OCI-LY3 (cell line): ENCODE measurements at regions not wholly inside any gene's neighbourhood (a gene's known extent, or its start where the extent isn't known, plus 50 kb on each side); places are given as distances from the start of the nearest gene placed in this dataset.

Source experiments
- H2AFZ ChIP-seq: fragments of 200-600, 300-600 bp; shearing (Covaris generic); 2 replicates; pipeline ENCODE4 v1.6.0; 2014; ENCODE audit warnings: antibody characterized with exemption, low read depth, low read length
- H3K27ac ChIP-seq: fragments of 200-600, 300-600 bp; sonication (generic); 2 replicates; pipeline ENCODE4 v1.5.1; 2014; ENCODE audit warnings: mild to moderate bottlenecking, low read length, moderate library complexity, mixed read lengths
- H3K27me3 ChIP-seq: fragments of 200-600, 300-600 bp; sonication (generic); 2 replicates; pipeline ENCODE4 v1.6.1; 2014; ENCODE audit warnings: low read depth, low read length, mixed read lengths
- H3K36me3 ChIP-seq: fragments of 200-600, 300-600 bp; sonication (generic); replicated peaks from 2 replicates; pipeline ENCODE3; 2014; ENCODE audit warnings: low read depth, low read length, mixed read lengths
- H3K4me1 ChIP-seq: fragments of 300-600, 200-600 bp; sonication (generic); 2 replicates; pipeline ENCODE4 v1.6.1; 2014; ENCODE audit warnings: low read length, mixed read lengths
- H3K4me2 ChIP-seq: fragments of 200-600, 300-600 bp; sonication (generic); 2 replicates; pipeline ENCODE4 v1.6.1; 2014; ENCODE audit warnings: low read length, mixed read lengths
- H3K4me3 ChIP-seq: fragments of 300-600, 200-600 bp; sonication (generic); 2 replicates; pipeline ENCODE4 v1.5.1; 2014; ENCODE audit warnings: antibody characterized with exemption, mild to moderate bottlenecking, low read length, moderate library complexity
- H3K79me2 ChIP-seq: fragments of 300-600, 200-600 bp; shearing (Covaris generic); 2 replicates; pipeline ENCODE4 v1.6.1; 2014; ENCODE audit warnings: mild to moderate bottlenecking, low read length, mixed read lengths
- H3K9ac ChIP-seq: fragments of 300-600, 200-600 bp; shearing (Covaris generic); 2 replicates; pipeline ENCODE4 v1.6.0; 2014; ENCODE audit warnings: mild to moderate bottlenecking, low read length, moderate library complexity
- H3K9me3 ChIP-seq: fragments of 200-600, 300-600 bp; shearing (Covaris generic); 2 replicates; pipeline ENCODE4 v1.6.1; 2014; ENCODE audit warnings: low read length, mixed read lengths; ENCODE audit not compliant: insufficient read depth
- H4K20me1 ChIP-seq: fragments of 200-600, 300-600 bp; sonication (generic); 2 replicates; pipeline ENCODE4 v1.6.1; 2016; ENCODE audit warnings: low read length, mixed read lengths; ENCODE audit not compliant: insufficient read depth
- CTCF ChIP-seq: fragments of 200-600, 300-600 bp; sonication (generic); IDR thresholded peaks from 2 replicates; pipeline ENCODE4 v1.5.1; 2014; ENCODE audit warnings: antibody characterized with exemption, low read length, low read depth
- EZH2phosphoT487 ChIP-seq: fragments of 200-600 bp; shearing (Covaris generic); IDR thresholded peaks from 2 replicates; pipeline ENCODE4 v1.6.1; 2018; ENCODE audit warnings: antibody characterized with exemption, mixed run types, low read depth

DNA sequence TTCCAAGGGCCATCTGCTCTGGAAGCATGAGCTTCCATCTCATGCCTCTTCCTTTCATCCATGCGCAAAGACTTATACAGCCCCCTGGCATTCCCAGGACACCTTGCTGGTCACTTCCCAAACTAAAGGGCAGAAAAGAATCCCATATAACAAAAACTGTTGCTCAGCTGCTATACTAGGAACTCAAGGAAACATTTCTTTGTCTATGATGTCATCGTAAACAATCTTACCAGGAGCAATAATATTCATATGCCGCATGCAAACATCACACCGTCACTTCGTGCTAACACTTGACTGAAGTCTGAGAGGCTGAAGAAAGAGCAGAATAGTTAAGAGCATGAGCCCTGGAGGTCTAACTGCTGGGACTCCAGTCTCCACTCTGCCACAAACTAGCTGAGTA lies 50.5 kb upstream of the CDKN3 start:
- TF ChIP-seq EZH2phosphoT487, result no peak
- no peak for TF ChIP-seq CTCF
- Histone ChIP-seq H2AFZ (no peak overlapping the region), H3K27ac (no peak overlapping the region), H3K9me3 (no peaks in the 10 kb centered on the region), H3K4me3 (no peak overlapping the region), H3K9ac (no peak overlapping the region), H3K79me2 (no peaks in the 10 kb centered on the region), H3K27me3 (no peaks in the 10 kb centered on the region), H4K20me1 (no peaks in the 10 kb centered on the region), H3K4me1 (no peaks in the 10 kb centered on the region), H3K36me3 (no peaks in the 10 kb centered on the region), H3K4me2 (no peak overlapping the region)
